DOHH2 (cell line): ENCODE measurements at regions not wholly inside any gene's neighbourhood (a gene's known extent, or its start where the extent isn't known, plus 50 kb on each side); places are given as distances from the start of the nearest gene placed in this dataset.

Source experiments
- H3F3A ChIP-seq: fragments of 200-600 bp; sonication (generic), shearing (Covaris generic); 2 replicates; pipeline ENCODE4 v1.6.0; 2016; ENCODE audit warnings: antibody characterized with exemption, mild to moderate bottlenecking; ENCODE audit not compliant: control insufficient read depth, insufficient read depth
- H3K27ac ChIP-seq: fragments of 200-600 bp; sonication (generic); 2 replicates; pipeline ENCODE4 v1.5.1; 2014; ENCODE audit warnings: low read depth, mild to moderate bottlenecking, low read length, moderate library complexity
- H3K27me3 ChIP-seq: fragments of 200-600 bp; sonication (generic); 2 replicates; pipeline ENCODE4 v1.6.1; 2014; ENCODE audit warnings: mild to moderate bottlenecking, low read length, mixed read lengths; ENCODE audit not compliant: control insufficient read depth
- H3K36me3 ChIP-seq: fragments of 200-600 bp; sonication (generic); 2 replicates; pipeline ENCODE4 v1.6.1; 2014; ENCODE audit warnings: mild to moderate bottlenecking, low read length, moderate library complexity, mixed read lengths; ENCODE audit not compliant: control insufficient read depth
- H3K4me1 ChIP-seq: fragments of 200-600 bp; sonication (generic); 2 replicates; pipeline ENCODE4 v1.6.1; 2014; ENCODE audit warnings: mild to moderate bottlenecking, low read length, mixed read lengths; ENCODE audit not compliant: control insufficient read depth
- H3K4me2 ChIP-seq: fragments of 200-600 bp; sonication (generic); 2 replicates; pipeline ENCODE4 v1.6.0; 2014; ENCODE audit warnings: mild to moderate bottlenecking, low read length, moderate library complexity
- H3K4me3 ChIP-seq: fragments of 200-600 bp; sonication (generic); 2 replicates; pipeline ENCODE4 v1.5.1; 2014; ENCODE audit warnings: mild to moderate bottlenecking, low read length, mixed read lengths
- H3K79me2 ChIP-seq: fragments of 200-600 bp; sonication (generic); 2 replicates; pipeline ENCODE4 v1.6.1; 2014; ENCODE audit warnings: mild to moderate bottlenecking, low read length, mixed read lengths; ENCODE audit not compliant: control insufficient read depth
- H3K9me2 ChIP-seq: fragments of 200-600 bp; sonication (generic); replicated peaks from 2 replicates; pipeline ENCODE4 v1.6.1; 2014; ENCODE audit warnings: mild to moderate bottlenecking, low read length, mixed read lengths; ENCODE audit not compliant: control insufficient read depth
- H3K9me3 ChIP-seq: fragments of 200-600 bp; sonication (generic); 2 replicates; pipeline ENCODE4 v1.6.1; 2014; ENCODE audit warnings: antibody characterized with exemption, low read length, mixed read lengths; ENCODE audit not compliant: control insufficient read depth, insufficient read depth
- H4K20me1 ChIP-seq: fragments of 200-600 bp; sonication (generic); 2 replicates; pipeline ENCODE4 v1.6.0; 2014; ENCODE audit warnings: low read depth, mild to moderate bottlenecking, antibody characterized with exemption, low read length, moderate library complexity; ENCODE audit not compliant: control insufficient read depth, insufficient read depth
- EZH2phosphoT487 ChIP-seq: fragments of 200-600 bp; sonication (generic); IDR thresholded peaks from 2 replicates; pipeline ENCODE4 v1.6.1; 2017; ENCODE audit warnings: borderline replicate concordance, mild to moderate bottlenecking, antibody characterized with exemption, low read length, moderate library complexity, mixed read lengths
- TF ChIP-seq, protein P1 (sequence below): fragments of 200-600 bp; sonication (generic); IDR thresholded peaks from one replicate; pipeline ENCODE4 v1.5.1; 2014; ENCODE audit warnings: antibody characterized with exemption, mild to moderate bottlenecking, low read depth, low read length; ENCODE audit not compliant: poor library complexity, severe bottlenecking

DNA sequence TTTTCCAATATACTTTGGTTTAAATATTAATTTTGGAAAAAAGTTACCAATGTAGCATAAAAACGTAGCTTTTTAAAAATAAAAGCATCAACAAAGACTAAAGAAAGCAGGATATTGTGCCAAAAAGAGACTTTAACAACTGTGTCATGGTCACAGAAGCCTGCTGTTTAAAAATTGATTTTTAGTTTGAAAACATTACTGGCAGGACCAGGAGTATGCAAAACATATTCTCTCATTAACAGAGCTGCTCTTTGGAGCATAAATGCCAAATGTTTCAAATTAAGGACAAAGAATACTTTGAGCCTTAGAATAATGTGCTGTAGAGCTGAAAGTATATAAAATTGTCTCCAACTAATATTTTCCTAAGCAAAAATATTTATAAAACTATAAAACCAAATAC lies 279.0 kb downstream of the ARAP2 start:
- Histone ChIP-seq H3K79me2 (no peaks in the 10 kb centered on the region), H3K4me3 (no peak overlapping the region), H3F3A (no peaks in the 10 kb centered on the region), H3K4me2 (no peak overlapping the region), H3K9me3 (no peaks in the 10 kb centered on the region), H3K4me1 (no peaks in the 10 kb centered on the region), H3K27ac (no peak overlapping the region), H4K20me1 (no peaks in the 10 kb centered on the region), H3K36me3 (no peaks in the 10 kb centered on the region), H3K9me2 (no peaks in the 10 kb centered on the region), H3K27me3 (no peaks in the 10 kb centered on the region)
- TF ChIP-seq, protein P1, sequence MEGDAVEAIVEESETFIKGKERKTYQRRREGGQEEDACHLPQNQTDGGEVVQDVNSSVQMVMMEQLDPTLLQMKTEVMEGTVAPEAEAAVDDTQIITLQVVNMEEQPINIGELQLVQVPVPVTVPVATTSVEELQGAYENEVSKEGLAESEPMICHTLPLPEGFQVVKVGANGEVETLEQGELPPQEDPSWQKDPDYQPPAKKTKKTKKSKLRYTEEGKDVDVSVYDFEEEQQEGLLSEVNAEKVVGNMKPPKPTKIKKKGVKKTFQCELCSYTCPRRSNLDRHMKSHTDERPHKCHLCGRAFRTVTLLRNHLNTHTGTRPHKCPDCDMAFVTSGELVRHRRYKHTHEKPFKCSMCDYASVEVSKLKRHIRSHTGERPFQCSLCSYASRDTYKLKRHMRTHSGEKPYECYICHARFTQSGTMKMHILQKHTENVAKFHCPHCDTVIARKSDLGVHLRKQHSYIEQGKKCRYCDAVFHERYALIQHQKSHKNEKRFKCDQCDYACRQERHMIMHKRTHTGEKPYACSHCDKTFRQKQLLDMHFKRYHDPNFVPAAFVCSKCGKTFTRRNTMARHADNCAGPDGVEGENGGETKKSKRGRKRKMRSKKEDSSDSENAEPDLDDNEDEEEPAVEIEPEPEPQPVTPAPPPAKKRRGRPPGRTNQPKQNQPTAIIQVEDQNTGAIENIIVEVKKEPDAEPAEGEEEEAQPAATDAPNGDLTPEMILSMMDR, result no peak
- TF ChIP-seq EZH2phosphoT487, result no peak

- Histone ChIP-seq H3F3A (no peaks in the 10 kb centered on the region), H3K4me1 (no peaks in the 10 kb centered on the region), H3K79me2 (no peaks in the 10 kb centered on the region), H3K9me3 (no peaks in the 10 kb centered on the region), H3K27me3 (no peaks in the 10 kb centered on the region), H3K9me2 (no peaks in the 10 kb centered on the region), H3K4me3 (no peak overlapping the region), H3K4me2 (no peak overlapping the region), H3K27ac (no peak overlapping the region), H3K36me3 (no peaks in the 10 kb centered on the region), H4K20me1 (no peaks in the 10 kb centered on the region)
- TF ChIP-seq, protein P1, result no peak
- no peak for TF ChIP-seq EZH2phosphoT487
These were observed 277.7 kb downstream of the ARAP2 start for GRCh38 chr4:35966566-35966965.

DNA sequence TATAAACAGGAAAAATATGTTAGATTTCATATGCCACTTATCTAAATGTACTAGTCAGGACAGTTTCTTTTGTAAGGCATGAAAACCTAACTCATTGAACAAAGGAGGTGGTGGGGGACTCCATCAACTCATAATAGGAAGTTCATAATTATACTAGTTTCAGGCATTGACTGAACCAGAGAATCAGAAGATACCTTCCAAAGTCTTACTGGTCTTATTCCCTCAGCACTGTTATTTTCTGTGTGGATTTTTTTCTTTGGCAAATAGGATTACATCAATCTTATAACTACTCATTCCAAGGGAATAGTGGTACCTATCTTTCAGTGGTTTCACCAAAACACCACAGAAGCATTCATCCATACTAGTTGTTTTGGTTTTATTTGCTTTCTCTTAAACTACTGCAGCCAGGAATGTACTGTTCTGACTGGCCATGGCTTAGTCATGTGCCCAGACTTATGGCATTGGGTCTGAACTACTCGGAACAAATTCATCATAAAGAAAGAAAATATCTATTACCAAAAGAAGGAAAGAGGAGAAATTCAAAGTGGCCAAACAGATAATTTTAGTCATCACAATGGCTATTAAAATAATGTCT lies 273.9 kb downstream of the ARAP2 start:
- Histone ChIP-seq H3K4me2 (no peak overlapping the region), H3K79me2 (no peaks in the 10 kb centered on the region), H3K27ac (no peak overlapping the region), H3K4me1 (no peaks in the 10 kb centered on the region), H3K9me3 (no peaks in the 10 kb centered on the region), H3K9me2 (no peaks in the 10 kb centered on the region), H4K20me1 (no peaks in the 10 kb centered on the region), H3F3A (no peaks in the 10 kb centered on the region), H3K4me3 (no peak overlapping the region), H3K27me3 (no peaks in the 10 kb centered on the region), H3K36me3 (no peaks in the 10 kb centered on the region)
- TF ChIP-seq EZH2phosphoT487, result no peak
- TF ChIP-seq, protein P1, result no peak

DNA sequence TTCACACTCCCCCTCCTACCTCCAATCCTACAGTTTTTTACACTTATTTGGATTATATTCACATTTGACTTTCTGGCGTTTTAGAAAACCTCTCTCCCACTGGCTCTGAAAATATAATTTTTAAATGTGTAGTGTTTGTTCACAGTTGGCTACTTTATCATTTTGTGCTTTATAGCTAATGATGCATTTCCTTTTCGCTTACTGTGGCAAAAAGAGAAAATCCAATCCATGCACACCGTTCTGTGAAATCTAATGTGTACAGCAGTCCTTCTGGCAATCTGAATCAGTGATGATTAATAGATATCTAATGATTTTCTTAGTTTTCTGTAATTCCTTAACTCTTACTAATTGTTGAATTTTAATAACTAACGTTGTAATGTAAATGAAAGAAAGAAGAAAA lies 271.5 kb downstream of the ARAP2 start:
- no peak for TF ChIP-seq EZH2phosphoT487
- no peaks in the 10 kb centered on the region for H3K79me2 ChIP-seq
- H3K9me3 ChIP-seq, result no peaks in the 10 kb centered on the region
- no peaks in the 10 kb centered on the region for H3K9me2 ChIP-seq
- H4K20me1 ChIP-seq, result no peaks in the 10 kb centered on the region
- no peaks in the 10 kb centered on the region for H3F3A ChIP-seq
- H3K4me2 ChIP-seq, result no peak overlapping the region
- H3K4me1 ChIP-seq, result no peaks in the 10 kb centered on the region
- H3K27ac ChIP-seq, result no peak overlapping the region
- H3K36me3 ChIP-seq, result no peaks in the 10 kb centered on the region
- H3K27me3 ChIP-seq, result no peaks in the 10 kb centered on the region
- no peak overlapping the region for H3K4me3 ChIP-seq
